Endothelial cell of umbilical vein (primary cell): ENCODE measurements at regions not wholly inside any gene's neighbourhood (a gene's known extent, or its start where the extent isn't known, plus 50 kb on each side); places are given as distances from the start of the nearest gene placed in this dataset.

Source experiments
- BruUV-seq: library from RNA; stranded (reverse); fragments of 400-500 nt; replicated peaks from 2 replicates; lab custom pipeline; 2021; lab: Mats Ljungman, UMichigan
- CTCF ChIA-PET: fragments of 300-600, 350-600 bp; sonication (Branson Sonifier 250); formaldehyde crosslinking; loops from one replicate; lab custom pipeline; 2021; ENCODE audit warnings: antibody characterized with exemption, inconsistent platforms; lab: Charles Lee
- POLR2A ChIA-PET: fragments of 300-600, 350-600 bp; sonication (Branson Sonifier 250); formaldehyde crosslinking; loops from one replicate; lab custom pipeline; 2021; ENCODE audit warnings: antibody characterized with exemption, inconsistent platforms; lab: Charles Lee
- DNase-seq: peaks from one replicate; pipeline ENCODE4 v3.0.0-alpha.2; 2011; ENCODE audit warnings: low read depth, low spot score
- FAIRE-seq: peaks from 2 replicates; lab custom pipeline; 2011; peaks lifted over from hg19 to GRCh38; lab: Jason Lieb, UNC
- H2AFZ ChIP-seq: 2 replicates; pipeline ENCODE4 v1.6.0; 2012; ENCODE audit warnings: low read depth, low read length, control low read depth, inconsistent platforms
- H3K27ac ChIP-seq: 2 replicates; pipeline ENCODE4 v1.5.1; 2011; ENCODE audit warnings: low read depth, mild to moderate bottlenecking, control low read depth, low read length, moderate library complexity; ENCODE audit not compliant: insufficient read depth
- H3K27me3 ChIP-seq, 2 experiments: 2 replicates each; pipeline versions ENCODE4 v1.6.0 to v1.6.1; 2011; ENCODE audit warnings: low read length in 2 of 2, mixed read lengths in 1 of 2; ENCODE audit not compliant: control insufficient read depth in 2 of 2, insufficient read depth in 2 of 2
- H3K36me3 ChIP-seq, 2 experiments: 2 replicates in 1 of 2; 3 replicates in 1 of 2; pipeline ENCODE4 v1.5.1; 2011; ENCODE audit warnings: low read length in 2 of 2, mild to moderate bottlenecking in 1 of 2, moderate library complexity in 1 of 2; ENCODE audit not compliant: control insufficient read depth in 2 of 2, insufficient read depth in 2 of 2; ENCODE audit errors: extremely low read depth in 1 of 2
- H3K4me1 ChIP-seq: 3 replicates; pipeline ENCODE4 v1.5.1; 2011; ENCODE audit warnings: mild to moderate bottlenecking, low read length; ENCODE audit not compliant: control insufficient read depth, insufficient read depth; ENCODE audit errors: extremely low read depth
- H3K4me2 ChIP-seq: 2 replicates; pipeline ENCODE4 v1.6.1; 2011; ENCODE audit warnings: low read length, control low read depth, mixed read lengths; ENCODE audit not compliant: insufficient read depth
- H3K4me3 ChIP-seq, 3 experiments: fragments of 200-600 bp in 1 of 3; sonication (generic), shearing (Covaris generic) in 1 of 3; replicated peaks in 1 of 3; 2 replicates each; pipeline ENCODE4 v1.5.1; 2011 to 2016; ENCODE audit warnings: control low read depth in 3 of 3, low read length in 3 of 3, mild to moderate bottlenecking in 2 of 3, inconsistent platforms in 1 of 3, low read depth in 1 of 3, moderate library complexity in 1 of 3; ENCODE audit not compliant: insufficient read depth in 1 of 3
- H3K79me2 ChIP-seq: 2 replicates; pipeline ENCODE4 v1.6.0; 2012; ENCODE audit warnings: low read length, inconsistent platforms; ENCODE audit not compliant: control insufficient read depth, insufficient read depth
- H3K9ac ChIP-seq: replicated peaks from 2 replicates; pipeline ENCODE3; 2011; ENCODE audit warnings: low read length, control low read depth; ENCODE audit not compliant: insufficient read depth; ENCODE audit errors: extremely low read depth
- H3K9me1 ChIP-seq: replicated peaks from 3 replicates; pipeline ENCODE4 v1.6.0; 2011; ENCODE audit warnings: mild to moderate bottlenecking, low read length; ENCODE audit not compliant: control insufficient read depth, insufficient read depth; ENCODE audit errors: extremely low read depth
- H3K9me3 ChIP-seq: replicated peaks from 2 replicates; pipeline ENCODE4 v1.5.1; 2012; ENCODE audit warnings: low read length, inconsistent platforms; ENCODE audit not compliant: control insufficient read depth, insufficient read depth
- H4K20me1 ChIP-seq: replicated peaks from 2 replicates; pipeline ENCODE3; 2011; ENCODE audit warnings: mild to moderate bottlenecking, low read length; ENCODE audit not compliant: control insufficient read depth, insufficient read depth; ENCODE audit errors: extremely low read depth
- CTCF ChIP-seq, 2 donors: IDR thresholded peaks; 1 replicate in 1 of 2; 2 replicates in 1 of 2; pipeline ENCODE4 v1.5.1; 2011; ENCODE audit warnings: low read length in 2 of 2, mild to moderate bottlenecking in 2 of 2, moderate library complexity in 2 of 2, control low read depth in 1 of 2, inconsistent platforms in 1 of 2, low read depth in 1 of 2; ENCODE audit not compliant: insufficient read depth in 1 of 2; ENCODE audit errors: extremely low read depth in 1 of 2
- EZH2 ChIP-seq: IDR thresholded peaks from 2 replicates; pipeline ENCODE4 v1.6.1; 2012; ENCODE audit warnings: borderline replicate concordance, low read depth, mild to moderate bottlenecking, moderate library complexity, low read length, inconsistent platforms; ENCODE audit not compliant: severe bottlenecking
- FOS ChIP-seq: IDR thresholded peaks from 2 replicates; pipeline ENCODE4 v1.6.1; 2011; ENCODE audit warnings: mild to moderate bottlenecking, low read length, moderate library complexity, borderline replicate concordance; ENCODE audit not compliant: insufficient read depth
- GATA2 ChIP-seq: IDR thresholded peaks from 2 replicates; pipeline ENCODE4 v1.7.0; 2011; ENCODE audit warnings: low read depth, mild to moderate bottlenecking, moderate library complexity, mixed read lengths, low read length; ENCODE audit not compliant: insufficient read length, insufficient read depth
- JUN ChIP-seq: IDR thresholded peaks from 2 replicates; pipeline ENCODE4 v1.6.1; 2011; ENCODE audit warnings: borderline replicate concordance, low read depth; ENCODE audit not compliant: insufficient read length, insufficient read depth
- MAX ChIP-seq: IDR thresholded peaks from 2 replicates; pipeline ENCODE4 v1.6.1; 2011; ENCODE audit not compliant: insufficient read depth, insufficient read length
- MYC ChIP-seq: IDR thresholded peaks from one replicate; pipeline ENCODE4 v1.6.1; 2011; ENCODE audit warnings: mild to moderate bottlenecking, low read depth, low read length
- POLR2A ChIP-seq: IDR thresholded peaks from 2 replicates; pipeline ENCODE4 v1.6.1; 2012; ENCODE audit warnings: low read depth, mild to moderate bottlenecking, control low read depth, low read length
- POLR2AphosphoS5 ChIP-seq: IDR thresholded peaks from 2 replicates; pipeline ENCODE4 v1.6.1; 2012; ENCODE audit warnings: low read depth, mild to moderate bottlenecking, control low read depth, low read length, moderate library complexity; ENCODE audit not compliant: insufficient read depth
- dilution Hi-C: fragments of 300-500 bp; cut with MboI; formaldehyde crosslinking; loops from one replicate; pipeline ENCODE4 v1.15.0; 2019; ENCODE audit warnings: low sequenced_read_pairs; ENCODE audit not compliant: extremely low pct_ligation_motif_present
- intact Hi-C: fragments of 100-400 bp; cut with micrococcal nuclease; formaldehyde crosslinking; loops from one replicate; pipeline ENCODE4 v1.10.0; 2022

GRCh38 chr4:55732864-55733263 is 86.7 kb upstream of the EXOC1L start:
- POLR2A ChIA-PET = no interaction called here
- no peak for FAIRE-seq

More at GRCh38 chr4:55732864-55733263, 86.7 kb upstream of the EXOC1L start:
- no peak for DNase-seq
- Histone ChIP-seq H3K4me1 (no peaks in the 10 kb centered on the region), H3K36me3 (no peaks in the 10 kb centered on the region), H2AFZ (no peak overlapping the region), H3K27me3 (peaks cover 2 to 4% of the 10 kb centered on the region in 2 experiments), H3K9me1 (no peaks in the 10 kb centered on the region), H3K9ac (no peak overlapping the region), H3K4me3 (no peak overlapping the region), H3K79me2 (no peaks in the 10 kb centered on the region), H4K20me1 (no peaks in the 10 kb centered on the region), H3K27ac (no peak overlapping the region), H3K9me3 (no peaks in the 10 kb centered on the region), H3K4me2 (no peak overlapping the region)
- TF ChIP-seq EZH2 (no peak), CTCF (IDR thresholded peaks at IDR 0.05; ENCODE audit: extremely low read depth in 1 of 2, insufficient read depth in 1 of 2, low read depth in 1 of 2, low read length in 2 of 2) (no peak), POLR2A (no peak), GATA2 (no peak), FOS (no peak), POLR2AphosphoS5 (no peak), MYC (no peak), MAX (no peak), JUN (no peak)
- CTCF ChIA-PET = interaction anchor here (0.9 to 1.5 kb wide), 4 partner anchors 44 to 762 kb away, joined by 3 to 8 read pairs (median 3); partner anchors contain the start of gene SRD5A3
- intact Hi-C loops = no loop called here
- no TSS peak for BruUV-seq
- dilution Hi-C loops = no loop called here
